Left lung (tissue), 4 donors: ENCODE measurements at regions not wholly inside any gene's neighbourhood (a gene's known extent, or its start where the extent isn't known, plus 50 kb on each side); places are given as distances from the start of the nearest gene placed in this dataset.
"Not testable (repeated sequence)": the region's sequence is repeated elsewhere in the genome, so short reads cannot be mapped to it uniquely, and the experiment has no call there.

Source experiments
- ATAC-seq: fragments of 200-7000 bp; cut with Tn5 transposase; one replicate; pipeline ENCODE4 v1.9.1; 2020; ENCODE audit warnings: moderate library complexity
- DNase-seq, 4 donors: peaks; one replicate each; pipeline ENCODE4 v3.0.0-alpha.2; 2013 to 2020
- H3K27ac ChIP-seq, 2 donors: fragments of 200-600 bp; sonication (generic) in 1 of 2; one replicate each; pipeline versions ENCODE4 v1.5.0 to v1.8.0; 2020 to 2021
- H3K27me3 ChIP-seq, 2 donors: fragments of 200-600 bp; sonication (generic) in 1 of 2; one replicate each; pipeline versions ENCODE4 v1.5.0 to v1.8.0; 2020 to 2021
- H3K36me3 ChIP-seq, 2 donors: fragments of 200-600 bp; sonication (generic) in 1 of 2; one replicate each; pipeline versions ENCODE4 v1.5.0 to v1.8.0; 2020 to 2021
- H3K4me1 ChIP-seq, 2 donors: fragments of 200-600 bp; one replicate each; pipeline ENCODE4 v1.8.0; 2021
- H3K4me3 ChIP-seq, 2 donors: fragments of 200-600 bp; sonication (generic) in 1 of 2; one replicate each; pipeline versions ENCODE4 v1.5.0 to v1.8.0; 2020 to 2021; ENCODE audit warnings: mild to moderate bottlenecking in 1 of 2
- H3K9me3 ChIP-seq, 2 donors: fragments of 200-600 bp; sonication (generic) in 1 of 2; one replicate each; pipeline versions ENCODE4 v1.5.0 to v1.8.0; 2020 to 2021
- intact Hi-C, 2 donors: fragments of 100-400 bp; cut with DNase I; formaldehyde crosslinking; loops; one replicate each; pipeline versions ENCODE4 v1.11.2 to v1.14.2; 2022
- TF ChIP-seq, protein P1 (sequence below), 2 donors: fragments of 200-600 bp; sonication (generic) in 1 of 2; IDR thresholded peaks; one replicate each; pipeline versions ENCODE4 v1.5.0 to v1.8.0; 2021; ENCODE audit warnings: antibody characterized with exemption in 2 of 2
- donor health status: DM: no; HTN: yes; CAD: no.
- donor health status: DM: no; HTN: no; CAD: no.

DNA sequence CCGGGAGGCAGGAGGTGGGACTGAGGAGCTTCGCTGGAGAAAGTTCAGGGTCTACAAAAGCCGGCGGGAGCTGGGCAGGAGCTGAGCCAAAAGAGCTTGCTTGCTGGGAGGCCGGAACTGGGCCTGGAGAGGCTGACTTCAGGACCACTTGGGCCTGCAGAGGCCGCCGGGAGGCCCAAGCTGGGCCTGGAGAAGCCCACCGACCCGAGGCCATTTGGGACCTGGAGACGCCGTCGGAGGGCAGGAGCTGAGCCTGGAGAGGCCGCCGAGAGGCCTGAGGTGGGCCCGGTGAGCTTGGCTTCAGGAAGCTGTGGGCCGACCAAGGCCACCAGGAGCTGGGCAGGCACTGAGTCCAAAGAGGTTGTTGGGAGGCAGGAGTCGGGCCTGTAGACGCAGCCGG is 318.3 kb downstream of the ZNF479 start:
- H3K27ac ChIP-seq, H3K4me3 ChIP-seq, H3K4me1 ChIP-seq, ATAC-seq, intact Hi-C loops, H3K36me3 ChIP-seq, H3K27me3 ChIP-seq, DNase-seq: not testable (repeated sequence)
- peaks cover 0 to 54% of the 10 kb centered on the region in 2 donors for H3K9me3 ChIP-seq

DNA sequence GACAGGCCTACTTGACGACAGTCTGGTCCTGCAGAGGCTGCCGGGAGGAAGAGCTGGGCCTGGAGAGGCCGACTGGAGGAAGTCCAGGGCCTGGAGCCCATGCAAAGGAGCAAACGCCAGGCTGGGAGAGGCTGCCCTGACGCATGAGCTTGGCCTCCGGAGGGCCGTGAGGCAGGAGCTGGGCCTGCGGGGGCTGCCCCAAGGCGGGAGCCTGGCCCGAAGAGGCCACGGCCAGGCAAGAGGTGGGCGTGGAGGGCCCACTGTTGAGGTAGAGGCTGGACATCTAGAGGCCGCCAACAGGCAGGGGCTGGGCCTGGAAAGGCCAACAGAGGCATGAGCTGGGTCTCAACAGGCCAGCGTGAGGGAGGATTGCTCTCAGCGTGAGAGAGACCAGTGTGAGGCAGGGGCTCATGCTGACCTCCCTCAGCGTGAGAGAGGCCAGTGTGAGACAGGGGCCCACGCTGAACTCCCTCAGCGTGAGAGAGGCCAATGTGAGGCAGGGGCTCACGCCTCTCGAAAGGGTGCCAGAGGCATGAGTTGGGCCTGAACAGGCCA is 320.6 kb downstream of the ZNF479 start:
- H3K4me3 ChIP-seq, intact Hi-C loops, ATAC-seq, H3K27me3 ChIP-seq, H3K36me3 ChIP-seq, H3K27ac ChIP-seq, DNase-seq, H3K4me1 ChIP-seq: not testable (repeated sequence)
- peaks cover 0 to 54% of the 10 kb centered on the region in 2 donors for H3K9me3 ChIP-seq

DNA sequence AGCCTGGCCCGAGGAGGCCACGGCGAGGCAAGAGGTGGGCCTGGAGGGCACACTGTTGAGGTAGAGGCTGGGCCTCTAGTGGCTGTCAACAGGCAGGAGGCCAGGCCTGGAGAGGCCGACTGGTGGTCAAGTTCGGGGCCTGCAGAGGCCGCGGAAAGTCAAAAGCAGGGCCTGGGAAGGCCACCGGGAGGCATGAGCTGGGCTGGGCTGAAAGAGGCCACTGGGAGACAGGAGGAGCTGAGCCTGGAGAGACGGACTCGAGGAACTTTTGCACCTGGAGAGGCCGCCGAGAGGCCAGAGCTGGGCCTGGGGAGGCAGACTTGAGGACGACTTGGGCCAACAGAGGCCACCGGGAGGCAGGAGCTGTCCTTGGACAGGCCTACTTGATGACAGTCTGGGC is 321.2 kb downstream of the ZNF479 start:
- ATAC-seq (no peak), DNase-seq (no peak)
- H3K9me3 ChIP-seq = peaks cover 0 to 59% of the 10 kb centered on the region in 2 donors
- H3K27ac ChIP-seq = no peak overlapping the region
- H3K27me3 ChIP-seq = no peaks in the 10 kb centered on the region
- TF ChIP-seq, protein P1, sequence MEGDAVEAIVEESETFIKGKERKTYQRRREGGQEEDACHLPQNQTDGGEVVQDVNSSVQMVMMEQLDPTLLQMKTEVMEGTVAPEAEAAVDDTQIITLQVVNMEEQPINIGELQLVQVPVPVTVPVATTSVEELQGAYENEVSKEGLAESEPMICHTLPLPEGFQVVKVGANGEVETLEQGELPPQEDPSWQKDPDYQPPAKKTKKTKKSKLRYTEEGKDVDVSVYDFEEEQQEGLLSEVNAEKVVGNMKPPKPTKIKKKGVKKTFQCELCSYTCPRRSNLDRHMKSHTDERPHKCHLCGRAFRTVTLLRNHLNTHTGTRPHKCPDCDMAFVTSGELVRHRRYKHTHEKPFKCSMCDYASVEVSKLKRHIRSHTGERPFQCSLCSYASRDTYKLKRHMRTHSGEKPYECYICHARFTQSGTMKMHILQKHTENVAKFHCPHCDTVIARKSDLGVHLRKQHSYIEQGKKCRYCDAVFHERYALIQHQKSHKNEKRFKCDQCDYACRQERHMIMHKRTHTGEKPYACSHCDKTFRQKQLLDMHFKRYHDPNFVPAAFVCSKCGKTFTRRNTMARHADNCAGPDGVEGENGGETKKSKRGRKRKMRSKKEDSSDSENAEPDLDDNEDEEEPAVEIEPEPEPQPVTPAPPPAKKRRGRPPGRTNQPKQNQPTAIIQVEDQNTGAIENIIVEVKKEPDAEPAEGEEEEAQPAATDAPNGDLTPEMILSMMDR (IDR thresholded peaks at IDR 0.05) = no peak
- intact Hi-C loops = no loop called here
- H3K4me3 ChIP-seq = no peak overlapping the region
- no peaks in the 10 kb centered on the region for H3K36me3 ChIP-seq
- H3K4me1 ChIP-seq = no peaks in the 10 kb centered on the region

DNA sequence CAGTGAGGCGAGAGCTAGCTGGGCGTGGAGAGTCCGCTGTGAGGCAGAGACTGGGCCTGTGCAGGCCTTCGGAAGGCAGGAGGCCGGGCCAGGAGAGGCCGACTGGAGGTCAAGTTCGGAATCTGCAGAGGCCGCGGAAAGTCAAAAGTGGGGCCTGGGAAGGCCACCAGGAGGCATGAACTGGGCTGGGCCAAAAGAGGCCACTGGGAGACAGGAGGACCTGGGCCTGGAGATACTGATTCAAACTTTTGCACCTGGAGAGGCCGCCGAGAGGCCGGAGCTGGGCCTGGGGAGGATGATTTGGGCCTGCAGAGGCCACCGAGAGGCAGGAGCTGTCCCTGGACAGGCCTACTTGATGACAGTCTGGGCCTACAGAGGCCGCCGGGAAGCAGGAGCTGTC is 321.8 kb downstream of the ZNF479 start:
- H3K27me3 ChIP-seq = no peaks in the 10 kb centered on the region
- no peak for ATAC-seq
- H3K36me3 ChIP-seq = no peaks in the 10 kb centered on the region
- TF ChIP-seq, protein P1 (IDR thresholded peaks at IDR 0.05) = no peak
- no peak overlapping the region for H3K4me3 ChIP-seq
- H3K9me3 ChIP-seq = peaks cover 0 to 59% of the 10 kb centered on the region in 2 donors
- peak in 1 of 4 donors; percentile 57 for DNase-seq
- H3K4me1 ChIP-seq = no peaks in the 10 kb centered on the region
- intact Hi-C loops = no loop called here
- H3K27ac ChIP-seq = no peak overlapping the region

DNA sequence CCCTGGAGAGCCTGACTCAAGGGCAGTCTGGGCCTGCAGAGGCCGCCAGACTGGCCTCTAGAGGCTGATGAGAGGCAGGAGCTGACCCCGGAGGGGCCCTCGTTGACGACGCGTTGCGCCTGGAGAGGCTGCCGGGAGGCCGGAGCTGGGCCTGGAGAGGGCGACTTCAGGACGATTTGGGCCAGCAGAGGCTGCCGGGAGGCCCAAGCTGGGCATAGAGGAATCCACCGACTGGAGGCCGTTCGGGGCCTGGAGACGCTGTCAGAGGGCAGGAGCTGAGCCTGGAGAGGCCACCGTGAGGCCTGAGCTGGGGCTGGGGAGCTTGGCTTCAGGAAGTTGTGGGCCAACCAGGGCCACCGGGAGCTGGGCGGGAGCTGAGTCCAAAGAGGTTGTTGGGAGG is 322.5 kb downstream of the ZNF479 start:
- H3K4me3 ChIP-seq, ATAC-seq: not testable (repeated sequence)
- peak in 1 of 4 donors; percentile 43 for DNase-seq

DNA sequence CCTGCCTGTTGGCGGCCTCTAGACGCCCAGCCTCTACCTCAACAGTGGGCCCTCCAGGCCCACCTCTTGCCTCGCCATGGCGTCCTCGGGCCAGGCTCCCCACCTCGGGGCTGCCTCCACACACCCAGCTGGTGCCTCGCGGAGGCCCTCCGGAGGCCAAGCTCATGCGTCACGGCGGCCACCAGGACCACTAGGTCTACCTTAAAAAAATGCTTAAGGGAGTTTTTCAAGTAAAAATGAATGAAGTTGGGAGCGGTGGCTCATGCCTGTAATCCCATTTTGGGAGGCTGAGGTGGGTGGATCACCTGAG is 327.5 kb downstream of the ZNF479 start:
- H3K4me3 ChIP-seq, ATAC-seq, H3K4me1 ChIP-seq, H3K27me3 ChIP-seq, H3K27ac ChIP-seq, intact Hi-C loops, H3K36me3 ChIP-seq: not testable (repeated sequence)
- H3K9me3 ChIP-seq = peaks cover 0 to 59% of the 10 kb centered on the region in 2 donors
- peak in 1 of 4 donors; percentile 81 for DNase-seq

More for the DNA sequence above, 322.5 kb downstream of the ZNF479 start:
- H3K27me3 ChIP-seq, H3K4me1 ChIP-seq, H3K36me3 ChIP-seq, H3K27ac ChIP-seq, intact Hi-C loops: not testable (repeated sequence)
- peaks cover 0 to 58% of the 10 kb centered on the region in 2 donors for H3K9me3 ChIP-seq

DNA sequence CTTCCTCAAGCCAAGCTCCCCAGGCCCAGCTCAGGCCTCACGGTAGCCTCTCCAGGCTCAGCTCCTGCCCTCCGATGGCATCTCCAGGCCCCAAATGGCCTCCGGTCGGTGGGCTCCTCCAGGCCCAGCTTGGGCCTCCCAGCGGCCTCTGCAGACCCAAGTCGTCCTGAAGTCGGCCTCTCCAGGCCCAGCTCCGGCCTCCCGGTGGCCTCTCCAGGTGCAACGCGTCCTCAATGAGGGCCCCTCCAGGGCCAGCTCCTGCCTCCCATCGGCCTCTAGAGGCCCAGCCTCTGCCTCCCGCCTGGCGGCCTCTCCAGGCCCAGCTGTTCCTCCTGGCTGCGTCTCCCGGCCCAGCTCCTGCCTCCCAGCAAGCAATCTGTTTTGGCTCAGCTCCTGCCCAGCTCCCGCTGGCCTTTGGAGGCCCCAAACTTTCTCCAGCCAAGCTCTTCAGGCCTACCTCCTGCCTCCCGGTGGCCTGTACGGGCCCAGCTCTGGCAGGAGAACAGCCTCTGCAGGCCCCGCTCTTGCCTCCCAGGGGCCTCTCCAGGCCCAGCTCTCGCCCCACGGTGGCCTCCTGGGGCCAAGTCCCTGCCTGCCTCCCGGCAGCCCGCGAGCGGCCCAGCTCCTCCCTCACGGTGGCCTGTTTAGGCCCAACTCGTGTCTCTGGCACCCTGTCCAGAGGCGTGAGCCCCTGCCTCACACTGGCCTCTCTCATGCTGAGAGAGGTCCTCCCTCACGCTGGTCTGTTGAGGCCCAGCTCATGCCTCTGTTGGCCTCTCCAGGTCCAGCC is 328.1 kb downstream of the ZNF479 start:
- H3K36me3 ChIP-seq, intact Hi-C loops, H3K27ac ChIP-seq, H3K27me3 ChIP-seq, H3K4me3 ChIP-seq, H3K4me1 ChIP-seq, ATAC-seq: not testable (repeated sequence)
- DNase-seq = peak in 1 of 4 donors; percentile 78
- peaks cover 0 to 53% of the 10 kb centered on the region in 2 donors for H3K9me3 ChIP-seq

DNA sequence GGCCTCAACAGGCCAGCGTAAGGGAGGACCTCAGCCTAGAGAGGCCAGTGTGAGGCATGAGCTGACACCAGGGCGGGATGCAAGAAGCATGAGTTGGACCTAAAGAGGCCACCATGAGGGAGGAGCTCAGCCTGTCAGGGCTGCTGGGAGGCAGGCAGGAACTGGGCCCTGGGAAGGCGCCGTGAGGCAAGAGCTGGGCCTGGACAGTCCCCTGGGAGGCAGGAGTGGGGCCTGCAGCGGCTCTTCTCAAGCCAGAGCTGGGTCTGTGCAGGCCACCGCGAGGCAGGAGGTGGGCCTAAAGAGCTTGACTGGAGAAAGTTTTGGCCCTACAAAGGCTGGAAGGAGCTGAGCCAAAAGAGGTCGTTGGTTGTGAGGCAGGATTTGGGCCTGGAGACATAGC is 328.9 kb downstream of the ZNF479 start:
- ATAC-seq = not testable (repeated sequence)

DNA sequence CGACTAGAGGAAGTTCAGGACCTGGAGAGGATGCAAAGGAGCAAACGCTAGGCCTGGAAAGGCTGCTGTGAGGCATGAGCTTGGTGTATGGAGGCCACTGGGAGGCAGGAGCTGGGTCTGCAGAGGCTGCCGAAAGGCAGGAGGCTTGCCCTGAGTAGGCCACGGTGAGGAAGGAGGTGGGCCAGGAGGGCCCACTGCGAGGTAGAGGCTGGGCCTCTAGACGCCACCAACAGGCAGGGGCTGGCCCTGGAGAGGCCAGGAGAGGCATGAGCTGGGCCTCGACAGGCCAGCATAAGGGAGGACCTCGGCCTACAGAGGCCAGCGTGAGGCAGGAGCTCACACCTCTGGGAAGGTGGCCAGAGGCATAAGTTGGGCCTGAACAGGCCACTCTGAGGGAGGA is 330.0 kb downstream of the ZNF479 start:
- DNase-seq, H3K27ac ChIP-seq, H3K4me1 ChIP-seq, ATAC-seq, H3K36me3 ChIP-seq, intact Hi-C loops, H3K27me3 ChIP-seq, H3K4me3 ChIP-seq: not testable (repeated sequence)
- peaks cover 0 to 48% of the 10 kb centered on the region in 2 donors for H3K9me3 ChIP-seq

More for the DNA sequence above, 328.9 kb downstream of the ZNF479 start:
- peak in 1 of 4 donors; percentile 57 for DNase-seq
- H3K9me3 ChIP-seq = peaks cover 0 to 51% of the 10 kb centered on the region in 2 donors
- H3K36me3 ChIP-seq, H3K4me1 ChIP-seq, intact Hi-C loops, H3K4me3 ChIP-seq, H3K27me3 ChIP-seq, H3K27ac ChIP-seq: not testable (repeated sequence)

DNA sequence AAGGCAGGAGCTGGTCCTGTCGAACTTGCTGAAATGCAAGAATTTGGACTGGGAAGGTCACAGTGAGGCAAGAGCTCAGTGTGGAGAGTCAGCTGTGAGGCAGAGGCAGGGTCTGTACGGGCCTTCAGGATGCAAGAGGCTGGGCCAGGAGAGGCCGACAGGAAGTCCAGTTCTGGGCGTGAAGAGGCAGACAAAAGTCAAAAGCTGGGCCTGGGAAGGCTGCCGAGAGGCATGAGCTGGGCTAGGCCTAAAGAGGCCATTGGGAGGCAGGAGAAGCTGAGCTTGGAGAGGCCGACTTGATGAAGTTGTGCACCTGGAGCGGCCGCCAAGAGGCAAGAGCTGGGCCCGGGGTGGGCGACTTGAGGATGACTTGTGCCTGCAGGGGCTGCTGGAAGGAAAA is 330.5 kb downstream of the ZNF479 start:
- H3K9me3 ChIP-seq = peaks cover 0 to 48% of the 10 kb centered on the region in 2 donors
- H3K4me3 ChIP-seq, H3K36me3 ChIP-seq, H3K4me1 ChIP-seq, H3K27ac ChIP-seq, ATAC-seq, H3K27me3 ChIP-seq, intact Hi-C loops: not testable (repeated sequence)
- DNase-seq = peak in 1 of 4 donors; percentile 37

DNA sequence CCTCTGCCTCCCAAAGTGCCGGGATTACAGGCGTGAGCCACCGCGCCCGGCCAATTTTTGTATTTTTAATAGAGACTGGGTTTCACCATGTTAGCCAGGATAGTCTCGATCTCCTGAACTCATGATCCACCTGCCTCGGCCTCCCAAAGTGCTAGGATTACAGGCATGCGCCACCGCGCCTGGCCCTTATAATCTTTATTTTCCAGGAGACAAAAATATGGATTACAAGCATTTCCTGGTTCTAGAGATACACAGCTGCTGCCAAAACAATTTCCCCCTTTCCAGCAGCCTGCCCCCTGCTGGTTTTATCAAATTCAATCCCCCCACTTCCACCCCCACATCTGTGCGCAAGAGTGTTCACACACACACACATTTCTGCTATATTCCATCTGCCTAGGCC is 333.4 kb downstream of the ZNF479 start:
- H3K27ac ChIP-seq, H3K4me1 ChIP-seq, intact Hi-C loops, H3K27me3 ChIP-seq, H3K4me3 ChIP-seq, ATAC-seq, DNase-seq, H3K36me3 ChIP-seq: not testable (repeated sequence)
- peaks cover 0 to 34% of the 10 kb centered on the region in 2 donors for H3K9me3 ChIP-seq
